Amniotic stem cell (primary cell): ENCODE measurements at regions not wholly inside any gene's neighbourhood (a gene's known extent, or its start where the extent isn't known, plus 50 kb on each side); places are given as distances from the start of the nearest gene placed in this dataset.
A peak's percentile ranks its signal among the peaks of the same experiment; 100 is the strongest.

Source experiments
- DNase-seq: peaks from one replicate; lab custom pipeline; 2025; lab: John Stamatoyannopoulos, UW

DNA sequence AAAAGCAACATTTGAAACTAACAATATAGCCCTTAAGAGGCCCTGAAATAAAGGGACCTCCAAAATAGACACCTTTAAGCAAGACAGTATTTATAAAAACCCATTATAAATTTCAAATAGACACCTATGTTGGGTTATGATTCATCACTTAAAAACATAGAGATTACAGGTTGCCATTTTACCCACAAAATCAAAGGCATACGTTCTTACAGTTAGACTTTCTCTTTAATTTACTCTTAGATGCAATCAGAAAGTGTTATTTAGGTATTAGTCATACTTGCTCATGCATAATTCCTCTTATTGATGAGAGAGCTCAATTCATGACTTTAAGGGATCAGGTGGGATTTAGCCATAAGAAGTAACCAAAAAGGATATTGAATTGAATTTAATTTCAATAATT lies 51.5 kb upstream of the TMEM200A start:
- DNase-seq = no peak

DNA sequence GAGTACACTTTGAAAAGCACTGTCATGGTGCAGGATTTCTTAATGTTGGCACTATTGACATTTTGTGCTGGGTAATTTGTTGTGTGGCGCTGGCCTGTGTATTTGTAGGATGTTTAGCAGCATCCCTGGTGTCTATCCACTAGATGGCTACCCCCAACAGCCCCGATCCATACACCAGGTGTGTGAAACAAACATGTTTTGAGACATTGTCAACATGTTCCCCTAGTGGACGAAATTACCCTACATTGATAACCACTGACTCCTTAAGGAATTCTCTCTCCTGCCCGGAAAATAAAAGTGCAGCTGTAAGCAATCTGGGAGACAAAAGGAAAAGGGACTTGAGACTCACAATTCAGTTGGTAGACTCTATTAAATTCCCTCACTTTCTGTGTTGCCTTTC lies 52.6 kb upstream of the TMEM200A start:
- DNase-seq = no peak

DNA sequence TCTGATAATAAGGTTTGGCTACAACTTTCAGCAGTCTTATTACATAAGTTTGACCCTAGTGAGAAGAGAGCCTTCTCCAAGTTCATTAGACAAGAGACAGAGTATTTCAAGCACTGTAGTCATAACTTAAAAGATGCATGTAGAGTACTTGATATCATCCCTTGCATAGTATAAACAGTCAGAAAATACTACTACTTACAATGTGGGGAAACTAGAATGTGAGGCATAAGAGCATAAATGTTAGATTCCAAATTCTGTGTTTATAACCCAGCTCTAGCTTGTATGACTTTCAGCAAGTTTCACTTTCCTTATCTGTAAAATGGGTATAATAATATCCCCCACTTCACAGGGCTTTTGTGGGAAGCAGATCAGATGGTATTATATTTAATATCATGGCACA lies 56.8 kb upstream of the TMEM200A start:
- no peak for DNase-seq

DNA sequence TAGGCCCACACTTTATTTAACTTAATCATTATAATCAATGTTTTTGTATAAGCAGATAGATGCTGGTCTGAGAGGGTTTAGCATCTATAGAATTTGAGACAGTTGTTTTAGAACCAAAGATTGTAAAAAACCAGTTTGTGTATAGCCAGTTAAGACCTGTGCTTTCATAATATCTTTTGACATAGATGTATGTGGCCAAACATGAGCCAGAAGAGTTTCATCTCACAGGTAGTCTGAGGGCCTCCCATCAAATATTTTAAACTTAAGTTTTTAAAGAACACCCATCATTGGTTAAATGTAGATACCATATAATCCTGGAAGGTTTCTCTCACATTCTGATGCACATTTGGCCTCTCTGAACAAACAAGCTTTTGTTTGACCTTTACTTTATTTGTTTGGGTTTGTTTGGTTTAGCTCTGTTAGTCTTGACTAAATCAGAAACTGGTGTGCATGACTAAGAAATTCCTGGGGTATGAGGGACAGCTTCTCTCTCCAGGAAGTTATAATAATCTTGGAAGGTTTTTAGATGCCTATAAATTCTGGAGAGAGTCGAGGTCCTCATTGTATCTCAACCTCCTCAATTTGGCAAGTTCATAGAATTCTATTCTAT lies 58.0 kb upstream of the TMEM200A start:
- DNase-seq = peak; percentile 68

DNA sequence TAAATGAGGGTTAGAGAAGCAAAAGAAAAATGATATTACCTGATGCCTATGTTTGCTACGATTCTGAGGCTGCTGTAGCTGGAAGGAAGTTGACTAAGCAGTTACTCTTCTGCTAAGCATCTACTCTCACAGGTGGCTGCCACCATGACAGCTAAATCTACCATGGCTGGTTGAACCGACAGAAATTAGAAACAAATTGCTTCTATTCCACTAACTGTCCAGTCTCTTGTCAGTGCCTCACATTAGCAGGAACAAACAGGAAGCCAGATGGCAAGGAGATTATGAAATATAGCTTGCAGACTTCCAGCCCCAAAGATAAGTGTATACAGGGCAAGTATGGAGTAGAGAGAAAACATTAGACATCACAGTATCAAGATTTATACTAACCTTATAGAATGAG lies 59.4 kb upstream of the TMEM200A start:
- DNase-seq = no peak

DNA sequence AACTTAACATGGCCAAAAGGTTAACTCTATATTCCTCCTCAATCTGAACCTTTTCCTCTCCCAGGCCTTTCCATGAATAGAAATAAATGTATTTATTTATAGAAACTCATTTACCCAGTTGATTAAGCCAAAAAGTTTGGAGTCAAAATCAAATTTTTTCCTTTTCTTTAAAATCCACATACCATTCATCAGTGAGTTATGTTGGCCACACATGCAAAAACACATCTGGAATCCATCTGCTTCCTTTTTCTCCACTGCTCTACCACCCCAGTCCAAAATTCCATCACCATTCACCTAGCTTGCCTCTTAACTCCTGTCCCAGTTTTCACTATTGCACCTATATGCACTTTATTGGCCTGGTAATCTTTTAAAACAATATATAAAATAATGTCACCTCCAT lies 62.4 kb upstream of the TMEM200A start:
- DNase-seq = no peak

DNA sequence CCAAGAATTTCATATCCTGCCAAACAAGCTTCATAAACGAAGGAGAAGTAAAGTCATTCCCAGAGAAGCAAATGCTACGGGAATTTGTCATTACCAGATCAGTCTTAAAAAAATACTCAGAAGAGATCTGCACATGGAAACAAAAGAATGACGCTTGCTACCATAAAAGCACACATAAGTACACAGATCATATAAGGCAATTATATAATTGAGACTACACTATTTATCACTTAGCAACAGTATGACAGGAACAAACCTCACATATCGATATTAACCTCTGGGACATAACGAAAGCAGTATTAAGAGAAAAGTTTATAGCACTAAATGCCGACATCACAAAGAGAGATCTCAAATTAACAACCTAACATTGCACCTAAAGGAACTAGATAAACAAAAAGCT lies 67.6 kb upstream of the TMEM200A start:
- DNase-seq = no peak

DNA sequence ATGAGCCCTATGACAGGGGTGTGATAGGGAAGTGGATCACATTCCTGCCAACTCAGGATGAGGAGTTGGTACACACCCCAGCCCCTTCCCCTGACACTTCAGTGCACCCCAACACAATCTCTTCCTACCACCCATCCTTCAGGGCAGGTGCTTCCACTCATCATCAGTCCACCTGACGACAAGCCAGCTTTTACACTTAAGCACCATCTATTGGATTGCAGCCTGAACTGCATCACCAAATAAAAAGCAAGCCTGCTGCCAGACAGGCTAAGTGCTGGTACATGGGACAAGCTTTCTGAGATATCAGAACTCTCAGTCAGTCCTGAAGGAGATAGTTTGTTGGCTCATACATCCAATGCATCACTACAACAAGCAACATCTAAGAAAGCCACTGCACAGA lies 69.0 kb upstream of the TMEM200A start:
- no peak for DNase-seq

DNA sequence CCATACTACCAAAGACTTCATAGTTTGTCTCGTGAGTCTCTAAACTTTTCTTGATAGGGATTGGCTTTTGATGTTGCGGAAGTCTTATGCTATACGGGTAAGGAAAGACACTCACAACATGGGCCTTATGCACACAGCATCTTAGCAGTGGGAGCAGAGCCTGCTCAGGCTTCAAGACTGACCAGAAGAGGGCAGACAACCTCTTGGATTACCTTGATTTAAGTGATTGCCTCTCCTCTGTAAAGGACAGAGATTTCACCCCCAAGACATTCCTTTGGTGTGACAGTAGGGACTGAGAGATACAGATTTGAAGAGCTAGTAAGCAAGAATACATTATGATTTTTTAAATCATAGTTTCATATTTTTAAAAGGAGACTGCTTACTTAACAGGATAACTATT lies 71.0 kb upstream of the SAMD3 start:
- peak; percentile 39 for DNase-seq

DNA sequence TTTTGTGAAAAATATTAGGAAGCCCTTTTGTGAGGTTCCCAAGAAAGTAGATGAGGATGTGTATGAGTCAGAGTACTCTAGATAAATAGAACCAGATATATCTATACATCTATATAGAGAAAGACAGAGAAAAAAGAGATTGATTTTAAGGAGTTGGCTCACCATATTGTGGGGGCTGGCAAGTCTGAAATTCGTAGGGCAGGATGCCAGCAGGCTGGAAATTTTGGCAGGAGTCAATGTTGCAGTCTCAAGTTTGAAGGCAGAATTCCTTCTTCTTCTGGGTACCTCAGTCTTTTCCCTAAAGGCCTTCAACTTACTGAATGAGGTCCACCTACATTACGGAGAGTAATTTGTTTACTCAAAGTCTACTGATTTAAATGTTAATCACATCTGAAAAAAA lies 65.3 kb upstream of the SAMD3 start:
- no peak for DNase-seq

DNA sequence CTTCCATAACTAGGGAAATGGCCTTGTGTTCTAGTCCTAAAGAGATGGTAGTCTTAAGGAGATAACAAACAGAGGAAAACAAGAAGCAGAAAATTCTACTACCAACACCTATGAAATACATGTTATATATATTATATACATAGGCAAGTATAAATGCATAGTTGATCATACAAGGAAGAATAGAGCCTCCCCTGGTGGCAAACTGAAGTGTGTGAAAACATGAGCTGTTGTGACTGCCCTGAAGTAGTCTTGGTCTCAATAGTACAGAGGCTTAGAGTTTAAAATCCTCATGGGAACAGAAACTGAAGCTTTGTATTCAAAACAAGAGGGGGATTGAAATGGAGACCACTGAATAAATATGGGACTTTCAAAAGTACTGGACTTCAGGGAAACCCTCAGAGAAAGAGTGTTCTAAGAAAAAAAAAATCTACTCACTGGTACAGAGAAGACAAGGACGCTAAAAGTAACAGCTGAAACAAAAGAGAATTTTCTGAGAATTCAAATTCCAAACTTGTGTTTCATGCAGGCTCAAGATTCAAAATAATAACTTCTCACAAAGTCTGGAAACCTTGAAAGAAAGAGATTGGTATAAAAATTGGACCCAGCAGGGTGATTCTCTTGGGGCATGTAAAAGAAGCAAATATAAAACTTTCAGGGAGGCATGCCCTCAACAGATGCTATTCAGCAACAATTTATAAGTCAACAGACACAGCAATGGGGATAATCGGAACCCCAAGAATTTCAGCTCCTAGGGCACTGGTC lies 59.7 kb upstream of the SAMD3 start:
- no peak for DNase-seq

DNA sequence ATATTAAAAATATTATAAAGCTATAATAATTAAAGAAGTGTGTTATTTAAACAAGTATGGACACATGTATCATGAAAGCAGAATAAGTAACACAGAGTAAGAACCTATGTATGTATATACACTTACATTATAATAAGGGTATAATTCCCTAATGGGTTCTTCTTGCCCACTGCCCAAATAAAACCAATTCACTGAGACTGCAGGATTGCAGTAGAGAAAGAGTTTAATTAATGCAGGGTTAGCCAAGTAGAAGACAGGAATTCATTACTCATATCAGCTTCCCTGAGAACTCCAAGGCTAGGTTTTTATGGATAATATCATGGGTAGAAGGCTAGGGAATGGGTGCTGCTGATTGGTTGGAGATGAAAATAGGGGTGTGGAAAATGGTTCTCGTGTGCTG lies 53.8 kb upstream of the SAMD3 start:
- DNase-seq = no peak

DNA sequence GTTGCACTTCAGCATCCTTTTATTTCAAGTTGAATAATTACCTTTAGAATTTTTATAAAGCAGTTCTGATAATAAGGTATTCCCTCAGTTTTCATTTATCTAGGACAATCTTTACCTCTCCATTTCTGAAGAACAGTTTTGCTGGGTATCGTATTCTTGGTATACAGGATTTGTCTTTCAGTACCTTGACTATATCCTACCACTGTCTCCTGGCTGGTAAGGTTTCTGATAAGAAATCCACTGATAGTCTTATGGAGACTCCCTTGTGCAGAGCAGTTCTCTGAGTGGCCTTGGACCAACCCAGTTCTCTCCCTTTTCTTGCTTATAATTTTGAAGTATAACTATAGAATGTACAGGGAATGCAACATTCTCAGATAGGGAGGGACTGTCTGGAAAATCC lies 51.3 kb upstream of the SAMD3 start:
- no peak for DNase-seq
